ENCODE measurements at regions not wholly inside any gene's neighbourhood (a gene's known extent, or its start where the extent isn't known, plus 50 kb on each side); places are given as distances from the start of the nearest gene placed in this dataset.

- peak in 1 of 2 donors; percentile 9 for DNase-seq (ENCODE audit: extremely low read depth in 1 of 2, low read depth in 1 of 2)
Measured at GRCh38 chr13:53200498-53201453, 172.2 kb downstream of the OLFM4 start.

DNA sequence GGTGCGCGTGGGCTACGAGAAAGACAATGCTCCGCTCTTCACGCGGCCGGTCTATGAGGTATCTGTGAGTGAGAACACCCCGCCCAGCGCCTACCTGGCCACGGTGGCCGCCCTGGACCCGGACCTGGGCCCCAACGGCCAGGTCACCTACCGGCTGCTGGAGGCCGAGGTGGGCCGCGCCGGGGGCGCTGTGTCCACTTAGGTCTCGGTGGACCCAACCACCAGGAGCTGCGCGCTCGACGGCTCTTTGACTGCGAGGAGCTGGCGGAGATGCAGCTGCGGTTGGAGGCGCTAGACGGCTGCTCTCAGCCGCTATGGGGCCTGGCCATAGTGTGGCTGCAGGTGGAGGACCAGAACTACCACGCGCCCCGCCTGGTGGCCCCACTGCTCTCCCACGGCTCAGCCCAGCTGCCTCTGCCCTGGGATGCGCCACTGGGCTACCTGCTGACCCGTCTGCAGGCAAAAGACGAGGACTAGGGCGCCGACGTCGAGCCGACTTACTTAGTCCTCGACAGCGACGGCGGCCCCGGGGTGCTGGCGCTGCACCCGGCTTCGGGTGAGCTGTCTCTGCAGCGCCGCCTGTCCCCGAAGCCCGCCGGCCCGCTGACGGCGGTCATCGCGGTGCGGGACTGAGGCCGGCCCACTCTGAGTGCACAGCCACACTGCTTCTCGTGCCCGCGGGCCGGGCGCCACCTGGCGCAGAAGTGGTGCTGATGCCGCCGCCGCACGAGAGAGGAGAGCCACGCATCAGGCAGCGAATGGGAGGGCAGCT lies 173.0 kb downstream of the OLFM4 start:
- no peak for DNase-seq (ENCODE audit: extremely low read depth in 1 of 2, low read depth in 1 of 2)

- no peak for DNase-seq (ENCODE audit: extremely low read depth in 1 of 2, low read depth in 1 of 2)
Measured at GRCh38 chr13:53204598-53204997, 176.0 kb downstream of the OLFM4 start.

DNA sequence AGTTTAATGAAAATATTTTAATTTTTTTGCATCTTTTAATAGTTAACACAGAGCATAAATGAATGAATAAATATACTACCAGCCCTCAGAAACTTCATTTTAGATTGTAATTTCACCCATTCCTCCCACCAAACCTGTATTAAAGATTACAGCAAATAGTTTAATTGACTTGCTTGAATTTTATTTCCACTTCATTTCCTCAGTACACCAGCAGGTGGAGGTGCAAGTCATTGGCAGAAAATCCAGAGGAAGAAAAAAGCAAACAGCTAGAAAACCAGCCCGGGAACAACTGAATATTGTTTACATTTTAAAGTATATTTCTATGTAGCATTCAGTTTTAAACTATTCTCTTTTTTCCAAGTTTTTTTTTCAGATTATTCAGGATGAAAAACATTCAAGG lies 177.8 kb downstream of the OLFM4 start:
- DNase-seq (ENCODE audit: extremely low read depth in 1 of 2, low read depth in 1 of 2): no peak

GRCh38 chr13:53207556-53207955 lies 178.9 kb downstream of the OLFM4 start:
- DNase-seq (ENCODE audit: extremely low read depth in 1 of 2, low read depth in 1 of 2): no peak

DNA sequence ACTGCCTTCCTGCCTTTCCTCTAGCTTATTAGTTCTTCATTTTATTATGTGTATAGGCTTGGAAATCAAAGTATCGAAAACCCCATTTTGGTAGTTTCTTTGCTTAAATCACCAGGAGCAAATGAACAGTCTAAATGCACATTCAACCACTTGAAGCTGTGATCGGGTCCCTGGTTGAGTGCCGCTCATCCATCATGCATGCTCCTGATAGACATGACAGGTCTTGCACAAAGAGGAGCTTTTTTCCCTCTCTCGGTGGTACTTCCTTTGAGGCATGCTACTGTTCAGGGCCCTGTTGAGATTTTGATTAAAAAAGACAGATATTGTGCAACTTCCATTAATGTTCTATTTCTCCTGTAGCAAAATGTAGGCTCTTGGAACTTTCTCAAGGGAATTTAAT lies 185.8 kb downstream of the OLFM4 start:
- no peak for DNase-seq (ENCODE audit: extremely low read depth in 1 of 2, low read depth in 1 of 2)

DNA sequence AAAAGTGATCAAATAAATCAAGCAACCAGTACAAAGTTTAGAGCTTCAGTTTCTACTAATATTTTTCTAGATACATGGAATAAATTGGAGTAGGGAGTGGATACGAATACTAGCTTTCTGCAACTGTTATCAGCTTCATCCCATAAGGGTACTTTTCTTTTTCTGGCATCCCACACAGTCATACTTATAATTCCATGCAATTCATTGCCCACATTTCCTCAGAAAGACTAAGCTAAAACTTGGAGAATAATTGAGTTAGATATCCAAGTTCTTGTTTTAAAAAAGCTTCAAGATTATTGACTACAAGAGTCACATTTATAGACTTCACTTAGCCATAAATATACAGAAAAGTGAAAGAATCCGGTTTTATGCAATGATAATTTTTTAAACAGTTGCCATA lies 186.9 kb downstream of the OLFM4 start:
- no peak for DNase-seq (ENCODE audit: extremely low read depth in 1 of 2, low read depth in 1 of 2)

DNA sequence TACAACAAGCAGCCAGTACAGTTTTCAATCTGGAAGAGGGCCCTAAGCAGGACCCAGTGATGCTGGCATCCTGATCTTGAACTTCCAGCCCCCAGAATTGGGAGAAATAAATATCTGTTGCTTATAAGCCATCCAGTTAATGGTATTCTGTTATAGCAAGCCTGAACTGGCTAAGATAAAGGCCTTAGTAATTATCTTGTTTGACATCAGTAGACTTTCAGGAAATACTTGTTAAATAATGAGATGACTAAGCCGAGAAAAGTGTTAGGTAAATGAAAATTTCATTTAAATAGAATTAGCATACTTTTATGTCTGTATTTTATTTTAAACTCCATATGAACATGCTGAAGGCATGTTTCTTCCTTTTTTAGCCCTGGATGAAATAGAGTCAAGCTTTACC lies 188.2 kb downstream of the OLFM4 start:
- DNase-seq (ENCODE audit: extremely low read depth in 1 of 2, low read depth in 1 of 2): no peak

GRCh38 chr13:53217194-53217593 lies 188.6 kb downstream of the OLFM4 start:
- DNase-seq (ENCODE audit: extremely low read depth in 1 of 2, low read depth in 1 of 2): no peak

- no peak for DNase-seq (ENCODE audit: extremely low read depth in 1 of 2, low read depth in 1 of 2)
Measured at GRCh38 chr13:53220038-53220437, 191.4 kb downstream of the OLFM4 start.

GRCh38 chr13:53237696-53238095 lies 209.1 kb downstream of the OLFM4 start:
- DNase-seq (ENCODE audit: extremely low read depth in 1 of 2, low read depth in 1 of 2): no peak

- DNase-seq (ENCODE audit: extremely low read depth in 1 of 2, low read depth in 1 of 2): no peak
Measured at GRCh38 chr13:53238261-53238660, 209.6 kb downstream of the OLFM4 start.

GRCh38 chr13:53240401-53241025 lies 211.9 kb downstream of the OLFM4 start:
- no peak for DNase-seq (ENCODE audit: extremely low read depth in 1 of 2, low read depth in 1 of 2)

DNA sequence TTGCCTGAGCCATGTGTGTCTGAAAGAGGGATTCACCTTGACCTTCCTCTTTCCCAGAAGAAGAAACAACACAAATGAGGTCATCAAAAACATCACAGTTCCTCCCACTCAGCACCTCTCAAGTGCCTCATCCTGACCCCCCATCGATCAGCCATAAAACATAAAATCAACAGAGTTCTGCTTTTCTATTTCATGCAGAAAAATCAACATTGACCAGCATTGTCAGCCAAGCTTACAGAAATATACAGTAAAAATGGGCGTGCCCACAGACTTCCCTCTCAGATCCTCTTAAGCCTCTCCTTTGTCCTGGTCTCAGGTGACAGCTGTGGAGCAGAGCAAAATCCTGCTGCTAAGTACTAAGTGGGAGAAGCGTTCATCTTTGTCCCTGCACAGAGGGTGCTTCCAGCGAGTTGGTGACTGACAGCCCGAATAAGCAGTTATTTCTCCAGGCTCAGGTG lies 213.3 kb downstream of the OLFM4 start:
- DNase-seq (ENCODE audit: extremely low read depth in 1 of 2, low read depth in 1 of 2): no peak

GRCh38 chr13:53249236-53249635 lies 220.6 kb downstream of the OLFM4 start:
- DNase-seq (ENCODE audit: extremely low read depth in 1 of 2, low read depth in 1 of 2): no peak

DNA sequence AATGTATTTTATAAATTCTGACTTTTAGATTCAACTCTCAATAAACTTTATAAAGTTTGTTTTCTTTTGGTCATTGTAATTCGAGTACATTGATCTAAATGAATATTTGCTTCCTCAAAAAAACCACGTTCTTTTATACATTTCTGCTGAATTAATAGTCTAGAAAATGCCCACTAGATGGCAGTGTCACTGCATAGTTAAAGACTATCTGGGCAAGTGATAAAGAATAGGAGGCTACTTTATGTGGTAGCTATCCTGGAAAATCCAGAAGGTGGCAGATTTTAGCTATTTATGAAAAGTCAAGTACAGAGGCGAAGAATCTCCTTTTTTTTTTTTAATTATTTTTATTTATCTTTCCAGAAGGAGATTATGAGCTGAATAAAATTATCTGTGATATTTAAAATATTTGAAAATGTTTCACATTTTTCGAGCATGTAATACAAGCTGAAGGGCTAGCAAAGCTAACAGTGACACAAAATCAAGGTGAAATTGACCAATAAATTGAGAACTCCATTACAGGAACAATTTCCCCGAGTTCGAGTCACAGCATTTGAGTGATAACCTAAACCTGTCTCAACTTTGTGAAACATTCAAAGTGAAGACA lies 221.8 kb downstream of the OLFM4 start:
- no peak for DNase-seq (ENCODE audit: extremely low read depth in 1 of 2, low read depth in 1 of 2)

DNA sequence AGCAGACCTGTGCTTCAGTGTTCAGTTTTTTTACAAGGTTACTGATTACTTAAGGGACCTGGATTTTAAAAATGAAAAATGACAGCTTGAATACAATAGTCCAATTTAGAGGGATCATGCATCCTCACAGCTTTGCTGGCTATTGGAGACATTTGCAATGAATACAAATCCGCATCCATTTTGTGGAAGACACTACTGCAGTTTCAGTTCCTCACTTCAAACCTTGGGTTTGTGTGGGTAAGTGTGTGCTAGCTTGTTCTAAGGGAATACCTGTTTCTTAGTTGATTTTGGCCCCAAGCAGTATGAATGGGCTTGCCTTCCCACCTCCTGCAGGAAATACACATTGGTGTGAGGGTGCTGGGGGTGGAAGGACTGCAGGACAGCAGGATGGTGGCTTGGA lies 222.4 kb downstream of the OLFM4 start:
- DNase-seq (ENCODE audit: extremely low read depth in 1 of 2, low read depth in 1 of 2): no peak

DNA sequence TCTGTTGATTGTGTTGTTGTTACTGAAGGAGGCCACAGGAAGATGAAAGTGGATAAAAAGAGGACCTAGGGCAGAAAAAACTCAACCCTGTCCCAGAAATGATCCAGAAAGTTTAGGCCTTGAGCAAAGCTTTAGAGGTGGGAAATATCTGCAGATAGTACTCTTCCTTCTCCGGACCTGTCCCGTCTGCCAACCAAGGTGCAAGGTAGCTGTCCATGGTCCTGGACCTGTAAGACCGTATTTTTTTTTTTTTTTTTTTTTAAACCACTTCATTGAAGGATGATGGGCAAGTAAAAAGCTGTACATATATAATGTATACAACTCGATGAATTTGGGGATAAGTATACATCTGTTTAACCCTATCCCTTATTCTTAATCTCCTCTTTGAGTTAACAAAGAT lies 225.9 kb downstream of the OLFM4 start:
- DNase-seq (ENCODE audit: extremely low read depth in 1 of 2, low read depth in 1 of 2): no peak

- DNase-seq (ENCODE audit: extremely low read depth in 1 of 2, low read depth in 1 of 2): no peak
Measured at GRCh38 chr13:53255795-53256194, 227.2 kb downstream of the OLFM4 start.

GRCh38 chr13:53260594-53260993 lies 232.0 kb downstream of the OLFM4 start:
- DNase-seq (ENCODE audit: extremely low read depth in 1 of 2, low read depth in 1 of 2): no peak

DNA sequence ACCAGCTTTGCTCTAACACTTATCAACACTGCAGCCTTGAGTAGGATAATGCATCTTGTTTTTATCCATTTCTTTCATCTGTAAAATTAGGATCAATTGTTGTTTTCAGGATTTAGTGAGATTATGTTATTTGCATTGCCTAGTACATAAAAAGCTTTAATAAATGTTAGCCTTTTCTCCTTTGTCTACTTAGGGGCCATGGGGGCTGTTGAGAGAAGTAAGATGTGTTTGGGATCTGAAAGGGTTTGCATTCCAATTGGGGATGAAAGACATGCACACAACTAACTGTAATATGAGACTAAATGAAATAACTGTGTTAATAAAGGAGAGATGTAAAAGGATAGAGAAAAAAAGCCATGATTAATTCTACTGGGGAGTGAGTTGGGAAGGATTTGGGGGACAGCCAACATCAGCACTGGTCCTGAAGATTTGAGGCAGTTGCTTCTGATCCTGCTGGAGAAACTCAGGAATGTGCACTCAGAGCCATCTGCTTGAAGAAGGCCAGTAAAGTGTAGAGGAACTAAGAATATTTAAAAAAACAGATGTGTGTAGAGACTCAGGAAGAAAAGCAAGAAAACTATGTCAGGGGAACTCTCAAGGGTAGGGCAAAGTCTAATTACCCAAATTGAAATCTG lies 236.3 kb downstream of the OLFM4 start:
- no peak for DNase-seq (ENCODE audit: extremely low read depth in 1 of 2, low read depth in 1 of 2)

Measured in stimulated activated CD8-positive, alpha-beta memory T cell treated with anti-CD3 and anti-CD28 coated beads, Interleukin-7, amount 100 ng/mL, for 48 hours (primary cell).